ENCODE measurements at regions not wholly inside any gene's neighbourhood (a gene's known extent, or its start where the extent isn't known, plus 50 kb on each side); places are given as distances from the start of the nearest gene placed in this dataset.

GRCh38 chr2:186027922-186028321 is 289.3 kb downstream of the FSIP2 start:
- Mint-ChIP-seq H3K36me3 (ENCODE audit: low read depth) (no peaks in the 10 kb centered on the region), H3K4me1 (ENCODE audit: low read depth) (no peaks in the 10 kb centered on the region), H3K9me3 (peaks cover 20% of the 10 kb centered on the region), H3K27me3 (ENCODE audit: insufficient read depth) (no peaks in the 10 kb centered on the region; the same call in 1 of the 2 replicates), H3K27ac (no peak overlapping the region), H3K4me3 (no peak overlapping the region)
- TF ChIP-seq CTCF (IDR thresholded peaks at IDR 0.05) = no peak
- no peak for DNase-seq

DNA sequence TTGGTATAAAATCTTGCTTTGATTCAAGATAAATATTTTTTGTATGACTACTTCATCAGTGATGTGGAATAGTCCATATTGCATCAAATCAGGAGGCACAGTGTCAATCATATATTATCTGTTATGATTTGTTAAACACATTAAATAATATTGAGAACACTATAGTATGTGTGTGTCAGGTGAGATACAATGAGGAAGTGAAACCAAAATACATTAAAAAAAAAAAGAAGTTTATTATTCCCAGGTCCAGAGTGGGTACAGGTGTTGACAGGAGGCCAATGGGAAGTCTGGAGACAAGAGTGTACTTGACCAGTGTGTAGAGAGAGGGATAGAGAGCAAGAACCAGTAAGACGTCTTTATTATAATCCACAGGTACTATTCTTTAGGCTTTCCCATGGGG is 292.6 kb downstream of the FSIP2 start:
- Mint-ChIP-seq H3K27ac (no peak overlapping the region), H3K36me3 (ENCODE audit: low read depth) (no peaks in the 10 kb centered on the region), H3K4me1 (ENCODE audit: low read depth) (no peaks in the 10 kb centered on the region), H3K9me3 (peaks cover 16% of the 10 kb centered on the region), H3K27me3 (ENCODE audit: insufficient read depth) (no peaks in the 10 kb centered on the region; the same call in 1 of the 2 replicates), H3K4me3 (no peak overlapping the region)
- TF ChIP-seq CTCF (IDR thresholded peaks at IDR 0.05) = no peak
- DNase-seq = no peak

GRCh38 chr2:186032102-186032738 is 293.6 kb downstream of the FSIP2 start:
- H3K27me3 Mint-ChIP-seq (ENCODE audit: insufficient read depth) = no peaks in the 10 kb centered on the region; the same call in 1 of the 2 replicates
- no peaks in the 10 kb centered on the region for H3K36me3 Mint-ChIP-seq (ENCODE audit: low read depth)
- H3K27ac Mint-ChIP-seq = no peak overlapping the region
- peaks cover 16% of the 10 kb centered on the region for H3K9me3 Mint-ChIP-seq
- DNase-seq = no peak
- no peak overlapping the region for H3K4me3 Mint-ChIP-seq
- no peaks in the 10 kb centered on the region for H3K4me1 Mint-ChIP-seq (ENCODE audit: low read depth)
- TF ChIP-seq CTCF (IDR thresholded peaks at IDR 0.05) = no peak

- no peak overlapping the region for H3K4me3 Mint-ChIP-seq
- no peak overlapping the region for H3K27ac Mint-ChIP-seq
- no peaks in the 10 kb centered on the region; the same call in 1 of the 2 replicates for H3K27me3 Mint-ChIP-seq (ENCODE audit: insufficient read depth)
- H3K4me1 Mint-ChIP-seq (ENCODE audit: low read depth) = no peaks in the 10 kb centered on the region
- DNase-seq = no peak
- no peaks in the 10 kb centered on the region for H3K36me3 Mint-ChIP-seq (ENCODE audit: low read depth)
- H3K9me3 Mint-ChIP-seq = peaks cover 16% of the 10 kb centered on the region
- no peak for TF ChIP-seq CTCF (IDR thresholded peaks at IDR 0.05)
Observed at GRCh38 chr2:186032930-186033329, 294.3 kb downstream of the FSIP2 start.

- no peaks in the 10 kb centered on the region; the same call in 1 of the 2 replicates for H3K27me3 Mint-ChIP-seq (ENCODE audit: insufficient read depth)
- no peaks in the 10 kb centered on the region for H3K36me3 Mint-ChIP-seq (ENCODE audit: low read depth)
- peaks cover 12% of the 10 kb centered on the region for H3K9me3 Mint-ChIP-seq
- H3K4me3 Mint-ChIP-seq = no peak overlapping the region
- no peaks in the 10 kb centered on the region for H3K4me1 Mint-ChIP-seq (ENCODE audit: low read depth)
- H3K27ac Mint-ChIP-seq = no peak overlapping the region
- DNase-seq = no peak
- no peak for TF ChIP-seq CTCF (IDR thresholded peaks at IDR 0.05)
Observed at GRCh38 chr2:186033541-186033940, 294.9 kb downstream of the FSIP2 start.
